MM.1S (cell line): ENCODE measurements at regions not wholly inside any gene's neighbourhood (a gene's known extent, or its start where the extent isn't known, plus 50 kb on each side); places are given as distances from the start of the nearest gene placed in this dataset.

Source experiments
- CTCF ChIP-seq: fragments of 300-600 bp; sonication (generic); IDR thresholded peaks from 2 replicates; pipeline ENCODE4 v1.5.1; 2016; ENCODE audit warnings: antibody characterized with exemption, low read length, mixed read lengths
- EZH2 ChIP-seq: fragments of 300-600 bp; sonication (generic); optimal IDR thresholded peaks from 2 replicates; pipeline ENCODE3; 2017; ENCODE audit warnings: low read depth, mild to moderate bottlenecking, antibody characterized with exemption, low read length, mixed read lengths

- no peak for TF ChIP-seq EZH2
- TF ChIP-seq CTCF: no peak
Measured at GRCh38 chr6:43934183-43934802, 164.3 kb downstream of the VEGFA start.
